HCT116 (cell line): ENCODE measurements at regions not wholly inside any gene's neighbourhood (a gene's known extent, or its start where the extent isn't known, plus 50 kb on each side); places are given as distances from the start of the nearest gene placed in this dataset.

Experiments
- ATAC-seq: fragments of 200-7000 bp; cut with Tn5 transposase; 2 replicates; pipeline ENCODE4 v1.9.1; 2020; ENCODE audit warnings: mild to moderate bottlenecking, moderate library complexity
- BruUV-seq: library from RNA; stranded (reverse); fragments of 400-500 nt; replicated peaks from 2 replicates; lab custom pipeline; 2021; lab: Mats Ljungman, UMichigan
- CTCF ChIA-PET: fragments of 300-600 bp; sonication (Branson Sonifier 250); formaldehyde crosslinking; loops from one replicate; lab custom pipeline; 2021; ENCODE audit warnings: antibody characterized with exemption; lab: Charles Lee
- POLR2A ChIA-PET: fragments of 300-600, 350-600 bp; sonication (Branson Sonifier 250); formaldehyde crosslinking; loops from one replicate; lab custom pipeline; 2021; ENCODE audit warnings: antibody characterized with exemption; lab: Charles Lee
- RAD21 ChIA-PET, 2 experiments: fragments of 300-600 bp; sonication (Branson Sonifier 250); formaldehyde crosslinking; loops; one replicate each; lab custom pipeline; 2023; ENCODE audit warnings: low total read pairs in 2 of 2; ENCODE audit not compliant: uncharacterized antibody in 2 of 2, unreplicated experiment in 2 of 2, low non-redundant PET in 1 of 2; lab: Charles Lee
- DNase-seq: peaks from one replicate; pipeline ENCODE4 v3.0.0-alpha.2; 2010; ENCODE audit warnings: low read depth, low spot score
- H2AFZ ChIP-seq: fragments of 200-600 bp; shearing (Covaris generic), sonication (generic); 2 replicates; pipeline ENCODE4 v1.6.1; 2017; ENCODE audit warnings: low read depth, mixed run types, mixed read lengths, antibody characterized with exemption, low read length; ENCODE audit not compliant: poor library complexity, severe bottlenecking
- H3K27ac ChIP-seq: 2 replicates; pipeline ENCODE4 v1.5.1; 2012; ENCODE audit warnings: low read depth, low read length
- H3K27me3 ChIP-seq: fragments of 200-600 bp; sonication (generic); 2 replicates; pipeline ENCODE4 v1.6.1; 2016; ENCODE audit warnings: mixed run types, low read length, mixed read lengths; ENCODE audit not compliant: insufficient read depth
- H3K36me3 ChIP-seq, 2 experiments: fragments of 200-500 bp in 1 of 2; fragments of 200-600 bp in 1 of 2; sonication (Bioruptor generic) in 1 of 2; sonication (generic) in 1 of 2; 2 replicates each; pipeline versions ENCODE4 v1.5.1 to v1.6.1; 2014 to 2016; ENCODE audit warnings: low read length in 2 of 2, inconsistent platforms in 1 of 2, mixed read lengths in 1 of 2, mixed run types in 1 of 2; ENCODE audit not compliant: insufficient read depth in 2 of 2, control insufficient read depth in 1 of 2
- H3K4me1 ChIP-seq, 2 experiments: fragments of 200-600 bp in 1 of 2; sonication (generic) in 1 of 2; 2 replicates each; pipeline versions ENCODE4 v1.5.1 to v1.6.1; 2012 to 2017; ENCODE audit warnings: low read length in 2 of 2, inconsistent platforms in 1 of 2, mild to moderate bottlenecking in 1 of 2, mixed read lengths in 1 of 2, mixed run types in 1 of 2, moderate library complexity in 1 of 2; ENCODE audit not compliant: insufficient read depth in 2 of 2, control insufficient read depth in 1 of 2
- H3K4me2 ChIP-seq: fragments of 200-600 bp; sonication (generic); 2 replicates; pipeline ENCODE4 v1.6.1; 2017; ENCODE audit warnings: mixed run types, low read length, mixed read lengths
- H3K4me3 ChIP-seq, 2 experiments: fragments of 200-600 bp in 1 of 2; sonication (generic) in 1 of 2; replicated peaks in 1 of 2; 2 replicates each; pipeline ENCODE4 v1.5.1; 2011 to 2016; ENCODE audit warnings: low read length in 2 of 2, control low read depth in 1 of 2, low read depth in 1 of 2, mild to moderate bottlenecking in 1 of 2, mixed read lengths in 1 of 2, mixed run types in 1 of 2
- H3K79me2 ChIP-seq: fragments of 200-600 bp; sonication (generic); 2 replicates; pipeline ENCODE4 v1.6.1; 2017; ENCODE audit warnings: mild to moderate bottlenecking, mixed run types, low read length, moderate library complexity, mixed read lengths; ENCODE audit not compliant: insufficient read depth
- H3K9ac ChIP-seq: fragments of 200-600 bp; sonication (generic); 2 replicates; pipeline ENCODE4 v1.6.1; 2016; ENCODE audit warnings: low read length, mixed read lengths
- H3K9me2 ChIP-seq: fragments of 200-600 bp; sonication (generic), shearing (Covaris generic); 2 replicates; pipeline ENCODE4 v1.6.1; 2017; ENCODE audit warnings: mixed run types, mild to moderate bottlenecking, moderate library complexity; ENCODE audit not compliant: insufficient read depth
- H3K9me3 ChIP-seq, 2 experiments: fragments of 200-500 bp in 1 of 2; fragments of 200-600 bp in 1 of 2; sonication (Bioruptor generic) in 1 of 2; sonication (generic) in 1 of 2; 2 replicates each; pipeline ENCODE4 v1.6.1; 2014 to 2017; ENCODE audit warnings: low read length in 2 of 2, mixed read lengths in 2 of 2, inconsistent platforms in 1 of 2, low read depth in 1 of 2, mild to moderate bottlenecking in 1 of 2, mixed run types in 1 of 2, moderate library complexity in 1 of 2; ENCODE audit not compliant: control insufficient read depth in 1 of 2, insufficient read depth in 1 of 2
- H4K20me1 ChIP-seq: fragments of 200-600 bp; sonication (generic), shearing (Covaris generic); 2 replicates; pipeline ENCODE4 v1.6.1; 2017; ENCODE audit warnings: mixed run types, mild to moderate bottlenecking, moderate library complexity; ENCODE audit not compliant: insufficient read depth
- ATF3 ChIP-seq: IDR thresholded peaks from 2 replicates; pipeline ENCODE4 v1.6.1; 2012
- CTCF ChIP-seq, 3 experiments: fragments of 200-600 bp in 1 of 3; sonication (generic) in 1 of 3; IDR thresholded peaks in 2 of 3; conservative IDR thresholded peaks in 1 of 3; 2 replicates each; pipeline ENCODE4 v1.5.1; 2012 to 2017; ENCODE audit warnings: low read depth in 2 of 3, low read length in 2 of 3, antibody characterized with exemption in 1 of 3, borderline replicate concordance in 1 of 3, control low read depth in 1 of 3, mild to moderate bottlenecking in 1 of 3, mixed read lengths in 1 of 3, mixed run types in 1 of 3, moderate library complexity in 1 of 3; ENCODE audit not compliant: insufficient read depth in 1 of 3
- EGR1 ChIP-seq: IDR thresholded peaks from 2 replicates; pipeline ENCODE4 v1.6.1; 2012; ENCODE audit warnings: low read depth
- EZH2phosphoT487 ChIP-seq: fragments of 200-600 bp; IDR thresholded peaks from 2 replicates; pipeline ENCODE4 v1.6.1; 2018; ENCODE audit warnings: antibody characterized with exemption, borderline replicate concordance
- MAX ChIP-seq: IDR thresholded peaks from 2 replicates; pipeline ENCODE4 v1.6.1; 2012
- ZBTB33 ChIP-seq: IDR thresholded peaks from 2 replicates; pipeline ENCODE4 v1.6.1; 2011; ENCODE audit warnings: mild to moderate bottlenecking, low read length, moderate library complexity; ENCODE audit not compliant: insufficient replicate concordance; ENCODE audit errors: extremely low read depth
- ZFX ChIP-seq: fragments of 450-650 bp; IDR thresholded peaks from 2 replicates; pipeline ENCODE4 v1.6.1; 2017
- intact Hi-C: fragments of 100-400 bp; cut with micrococcal nuclease; formaldehyde crosslinking; loops from 2 replicates; pipeline ENCODE4 v1.10.0; 2022

- ATAC-seq (no peak), DNase-seq (no peak)
- intact Hi-C loops, result no loop called here
- Histone ChIP-seq H4K20me1 (no peaks in the 10 kb centered on the region), H2AFZ (no peak overlapping the region), H3K79me2 (no peaks in the 10 kb centered on the region), H3K9me2 (no peaks in the 10 kb centered on the region), H3K4me1 (peaks cover 0 to 7% of the 10 kb centered on the region in 2 experiments; a peak in 1 of 4 replicates), H3K27ac (no peak overlapping the region), H3K4me2 (no peak overlapping the region), H3K9me3 (no peaks in the 10 kb centered on the region), H3K27me3 (no peaks in the 10 kb centered on the region), H3K4me3 (no peak overlapping the region), H3K36me3 (no peaks in the 10 kb centered on the region), H3K9ac (no peak overlapping the region)
- no peak for TF ChIP-seq ZFX
- TF ChIP-seq CTCF (IDR thresholded peaks at IDR 0.05 in 2 of 3, conservative IDR thresholded peaks at IDR 0.05 in 1 of 3; ENCODE audit: borderline replicate concordance in 1 of 3, insufficient read depth in 1 of 3, low read depth in 2 of 3, low read length in 2 of 3), result no peak
- TF ChIP-seq MAX, result no peak
- TF ChIP-seq ATF3, result no peak
- TF ChIP-seq EGR1, result no peak
- no peak for TF ChIP-seq EZH2phosphoT487
- TF ChIP-seq ZBTB33, result no peak
- POLR2A ChIA-PET, result no interaction called here
- no TSS peak for BruUV-seq
- CTCF ChIA-PET, result no interaction called here
- RAD21 ChIA-PET, result no interaction called here
Observed at GRCh38 chr5:98463676-98464075, 309.8 kb upstream of the RGMB start.
